ENCODE measurements at regions not wholly inside any gene's neighbourhood (a gene's known extent, or its start where the extent isn't known, plus 50 kb on each side); places are given as distances from the start of the nearest gene placed in this dataset.

DNA sequence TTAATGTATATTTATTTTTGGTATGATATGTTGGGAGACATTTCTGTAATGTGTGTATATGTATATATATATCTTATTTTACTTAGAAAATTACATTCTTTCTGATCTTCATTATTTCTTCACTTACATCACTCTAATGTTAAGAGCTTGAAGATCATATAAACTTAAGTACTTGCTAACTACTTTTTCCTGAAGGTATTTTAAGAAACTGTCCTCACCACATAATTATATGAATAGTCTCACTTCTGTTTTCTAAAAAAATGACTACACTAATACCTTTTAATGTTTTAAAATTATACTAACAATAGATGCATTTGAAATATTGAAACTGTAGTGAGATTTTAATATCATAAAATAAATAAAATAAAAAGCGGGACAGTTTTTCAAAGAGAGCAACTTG lies 377.1 kb downstream of the LRRIQ3 start:
- Histone ChIP-seq H3K9ac (ENCODE audit: insufficient read depth, low read length, poor library complexity, severe bottlenecking) (no peak overlapping the region), H3K27me3 (ENCODE audit: control insufficient read depth in 2 of 2, insufficient read depth in 2 of 2, low read length in 2 of 2) (no peaks in the 10 kb centered on the region), H3K79me2 (ENCODE audit: insufficient read depth, low read length) (no peaks in the 10 kb centered on the region), H3K4me2 (replicated peaks; ENCODE audit: extremely low read depth, low read length, poor library complexity, severe bottlenecking) (no peak overlapping the region), H3K4me3 (replicated peaks in 1 of 3; ENCODE audit: low read depth in 2 of 3, low read length in 3 of 3) (no peak overlapping the region), H3K27ac (ENCODE audit: low read depth in 1 of 2, low read length in 2 of 2) (no peak overlapping the region), H2AFZ (ENCODE audit: insufficient read depth, low read depth, low read length, poor library complexity, severe bottlenecking) (no peak overlapping the region), H3K9me3 (replicated peaks in 1 of 2; ENCODE audit: control insufficient read depth in 1 of 2, insufficient read depth in 1 of 2, low read length in 2 of 2) (no peaks in the 10 kb centered on the region), H4K20me1 (ENCODE audit: insufficient read depth, low read length) (no peaks in the 10 kb centered on the region), H3K4me1 (ENCODE audit: control insufficient read depth in 1 of 2, insufficient read depth in 2 of 2, low read length in 2 of 2) (no peaks in the 10 kb centered on the region), H3K36me3 (replicated peaks in 1 of 2; ENCODE audit: control insufficient read depth in 1 of 2, insufficient read depth in 2 of 2, low read length in 2 of 2) (no peaks in the 10 kb centered on the region)
- H3K9me3 Mint-ChIP-seq = peaks cover 0 to 6% (median 2%) of the 10 kb centered on the region in 7 donors
- no peak overlapping the region for H3K4me3 Mint-ChIP-seq
- no peak overlapping the region for H3K27ac Mint-ChIP-seq
- no peaks in the 10 kb centered on the region for H3K36me3 Mint-ChIP-seq
- no CpG with 5 or more reads among the region's 1 CpG for WGBS (ENCODE audit: insufficient coverage)
- H3K4me1 Mint-ChIP-seq = no peaks in the 10 kb centered on the region
- intact Hi-C loops (cut with micrococcal nuclease) = no loop called here
- TF ChIP-seq, protein P1, sequence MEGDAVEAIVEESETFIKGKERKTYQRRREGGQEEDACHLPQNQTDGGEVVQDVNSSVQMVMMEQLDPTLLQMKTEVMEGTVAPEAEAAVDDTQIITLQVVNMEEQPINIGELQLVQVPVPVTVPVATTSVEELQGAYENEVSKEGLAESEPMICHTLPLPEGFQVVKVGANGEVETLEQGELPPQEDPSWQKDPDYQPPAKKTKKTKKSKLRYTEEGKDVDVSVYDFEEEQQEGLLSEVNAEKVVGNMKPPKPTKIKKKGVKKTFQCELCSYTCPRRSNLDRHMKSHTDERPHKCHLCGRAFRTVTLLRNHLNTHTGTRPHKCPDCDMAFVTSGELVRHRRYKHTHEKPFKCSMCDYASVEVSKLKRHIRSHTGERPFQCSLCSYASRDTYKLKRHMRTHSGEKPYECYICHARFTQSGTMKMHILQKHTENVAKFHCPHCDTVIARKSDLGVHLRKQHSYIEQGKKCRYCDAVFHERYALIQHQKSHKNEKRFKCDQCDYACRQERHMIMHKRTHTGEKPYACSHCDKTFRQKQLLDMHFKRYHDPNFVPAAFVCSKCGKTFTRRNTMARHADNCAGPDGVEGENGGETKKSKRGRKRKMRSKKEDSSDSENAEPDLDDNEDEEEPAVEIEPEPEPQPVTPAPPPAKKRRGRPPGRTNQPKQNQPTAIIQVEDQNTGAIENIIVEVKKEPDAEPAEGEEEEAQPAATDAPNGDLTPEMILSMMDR (IDR thresholded peaks at IDR 0.05) = no peak
- no peaks in the 10 kb centered on the region for H3K27me3 Mint-ChIP-seq (ENCODE audit: low read depth in 3 of 3)
- no peak for DNase-seq

DNA sequence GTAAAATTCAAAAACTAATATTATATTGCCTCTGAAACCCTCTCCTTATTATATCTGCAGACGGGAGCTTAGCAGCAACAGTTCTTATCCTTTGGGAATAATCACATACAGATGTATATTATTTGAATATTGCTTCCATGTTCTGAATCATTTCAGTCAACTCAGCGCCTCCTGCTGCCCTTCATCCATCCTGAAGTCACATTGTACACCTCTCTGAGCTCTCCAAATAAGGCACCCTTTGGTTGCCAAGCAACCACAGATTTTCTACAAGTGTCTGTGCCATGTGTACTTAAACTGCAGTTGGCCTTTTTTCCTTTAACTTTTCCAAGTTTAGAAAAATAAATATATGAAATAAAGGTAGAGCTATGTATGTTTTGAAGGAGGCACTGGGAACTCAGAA lies 384.3 kb downstream of the LRRIQ3 start:
- no peaks in the 10 kb centered on the region for H3K36me3 ChIP-seq (replicated peaks in 1 of 2; ENCODE audit: control insufficient read depth in 1 of 2, insufficient read depth in 2 of 2, low read length in 2 of 2)
- Mint-ChIP-seq H3K27ac (no peak overlapping the region), H3K36me3 (no peaks in the 10 kb centered on the region), H3K4me3 (no peak overlapping the region), H3K27me3 (ENCODE audit: low read depth in 3 of 3) (peaks cover 0 to 1% (median 0%) of the 10 kb centered on the region in 3 donors), H3K4me1 (no peaks in the 10 kb centered on the region), H3K9me3 (peaks cover 0 to 11% (median 4%) of the 10 kb centered on the region in 7 donors)
- DNase-seq = no peak
- intact Hi-C loops (cut with micrococcal nuclease) = no loop called here
- no peaks in the 10 kb centered on the region for H3K27me3 ChIP-seq (ENCODE audit: control insufficient read depth in 2 of 2, insufficient read depth in 2 of 2, low read length in 2 of 2)
- H3K27ac ChIP-seq (ENCODE audit: low read depth in 1 of 2, low read length in 2 of 2) = no peak overlapping the region
- H3K9me3 ChIP-seq (replicated peaks in 1 of 2; ENCODE audit: control insufficient read depth in 1 of 2, insufficient read depth in 1 of 2, low read length in 2 of 2) = peaks cover 0 to 16% of the 10 kb centered on the region in 2 donors
- H3K9ac ChIP-seq (ENCODE audit: insufficient read depth, low read length, poor library complexity, severe bottlenecking) = no peak overlapping the region
- no peaks in the 10 kb centered on the region for H3K4me1 ChIP-seq (ENCODE audit: control insufficient read depth in 1 of 2, insufficient read depth in 2 of 2, low read length in 2 of 2)
- no CpG with 5 or more reads among the region's 2 CpGs for WGBS (ENCODE audit: insufficient coverage)
- TF ChIP-seq, protein P1 (IDR thresholded peaks at IDR 0.05) = no peak
- no peaks in the 10 kb centered on the region for H4K20me1 ChIP-seq (ENCODE audit: insufficient read depth, low read length)
- no peak overlapping the region for H3K4me2 ChIP-seq (replicated peaks; ENCODE audit: extremely low read depth, low read length, poor library complexity, severe bottlenecking)
- H3K79me2 ChIP-seq (ENCODE audit: insufficient read depth, low read length) = no peaks in the 10 kb centered on the region
- H2AFZ ChIP-seq (ENCODE audit: insufficient read depth, low read depth, low read length, poor library complexity, severe bottlenecking) = no peak overlapping the region
- no peak overlapping the region for H3K4me3 ChIP-seq (replicated peaks in 1 of 3; ENCODE audit: low read depth in 2 of 3, low read length in 3 of 3)
